CD4-positive, alpha-beta T cell (primary cell): ENCODE measurements at regions not wholly inside any gene's neighbourhood (a gene's known extent, or its start where the extent isn't known, plus 50 kb on each side); places are given as distances from the start of the nearest gene placed in this dataset.
A peak's percentile ranks its signal among the peaks of the same experiment; 100 is the strongest.

Experiments used
- ATAC-seq: fragments of 200-7000 bp; cut with Tn5 transposase; one replicate; pipeline ENCODE4 v1.10.0; 2022; ENCODE audit warnings: mild to moderate bottlenecking; ENCODE audit not compliant: poor library complexity
- CTCF ChIA-PET: fragments of 350-600 bp; sonication (Branson Sonifier 250); formaldehyde crosslinking; loops from one replicate; lab custom pipeline; 2021; ENCODE audit warnings: antibody characterized with exemption, inconsistent platforms; lab: Charles Lee
- POLR2A ChIA-PET: fragments of 350-600 bp; sonication (Branson Sonifier 250); formaldehyde crosslinking; loops from one replicate; lab custom pipeline; 2021; ENCODE audit warnings: antibody characterized with exemption, inconsistent platforms; lab: Charles Lee
- DNase-seq, 14 experiments: peaks; one replicate each; pipeline ENCODE4 v3.0.0-alpha.2; 2013 to 2020; ENCODE audit warnings: mixed read lengths in 2 of 14
- H3K27ac ChIP-seq, 2 donors: one replicate each; pipeline versions ENCODE4 v1.5.1 to v1.7.0; 2013; ENCODE audit warnings: low read length in 2 of 2, low read depth in 1 of 2, mild to moderate bottlenecking in 1 of 2
- H3K27me3 ChIP-seq, 2 experiments: 1 replicate in 1 of 2; 2 replicates in 1 of 2; pipeline versions ENCODE4 v1.6.1 to v1.7.0; 2013; ENCODE audit warnings: low read length in 2 of 2, control low read depth in 1 of 2, mild to moderate bottlenecking in 1 of 2, moderate library complexity in 1 of 2; ENCODE audit not compliant: insufficient read depth in 2 of 2, control insufficient read depth in 1 of 2
- H3K36me3 ChIP-seq: one replicate; pipeline ENCODE4 v1.6.1; 2013; ENCODE audit warnings: low read length, control low read depth; ENCODE audit not compliant: insufficient read depth
- H3K4me1 ChIP-seq: one replicate; pipeline ENCODE4 v1.6.1; 2013; ENCODE audit warnings: low read length, control low read depth; ENCODE audit not compliant: insufficient read depth
- H3K4me3 ChIP-seq: one replicate; pipeline ENCODE4 v1.5.1; 2013; ENCODE audit warnings: mild to moderate bottlenecking, low read length, moderate library complexity
- H3K9me3 ChIP-seq, 2 experiments: 1 replicate in 1 of 2; 2 replicates in 1 of 2; pipeline versions ENCODE4 v1.6.1 to v1.7.0; 2013; ENCODE audit warnings: low read length in 2 of 2, mild to moderate bottlenecking in 2 of 2, control low read depth in 1 of 2, moderate library complexity in 1 of 2; ENCODE audit not compliant: control insufficient read depth in 1 of 2, insufficient read depth in 1 of 2
- H3K27ac Mint-ChIP-seq: one replicate; pipeline ENCODE4 v1.8.0; 2020; ENCODE audit warnings: mixed read lengths
- H3K27me3 Mint-ChIP-seq: one replicate; pipeline ENCODE4 v1.8.0; 2021; ENCODE audit warnings: mixed read lengths
- H3K36me3 Mint-ChIP-seq: one replicate; pipeline ENCODE4 v1.8.0; 2021; ENCODE audit warnings: low read depth, mixed read lengths
- H3K4me1 Mint-ChIP-seq: one replicate; pipeline ENCODE4 v1.8.0; 2021; ENCODE audit warnings: low read depth, mixed read lengths
- H3K4me3 Mint-ChIP-seq: one replicate; pipeline ENCODE4 v1.8.0; 2020; ENCODE audit warnings: mild to moderate bottlenecking, mixed read lengths
- H3K9me3 Mint-ChIP-seq: one replicate; pipeline ENCODE4 v1.8.0; 2020; ENCODE audit warnings: mixed read lengths
- CTCF ChIP-seq: fragments of 200-600 bp; IDR thresholded peaks from one replicate; pipeline ENCODE4 v1.8.0; 2022; ENCODE audit warnings: antibody characterized with exemption, mild to moderate bottlenecking
- intact Hi-C, 2 experiments: fragments of 100-400 bp; cut with DNase I in 1 of 2; cut with micrococcal nuclease in 1 of 2; formaldehyde crosslinking; loops; one replicate each; pipeline versions ENCODE4 v1.15.1 to v1.9.0; 2023 to 2025; cut with DNase I, micrococcal nuclease

DNA sequence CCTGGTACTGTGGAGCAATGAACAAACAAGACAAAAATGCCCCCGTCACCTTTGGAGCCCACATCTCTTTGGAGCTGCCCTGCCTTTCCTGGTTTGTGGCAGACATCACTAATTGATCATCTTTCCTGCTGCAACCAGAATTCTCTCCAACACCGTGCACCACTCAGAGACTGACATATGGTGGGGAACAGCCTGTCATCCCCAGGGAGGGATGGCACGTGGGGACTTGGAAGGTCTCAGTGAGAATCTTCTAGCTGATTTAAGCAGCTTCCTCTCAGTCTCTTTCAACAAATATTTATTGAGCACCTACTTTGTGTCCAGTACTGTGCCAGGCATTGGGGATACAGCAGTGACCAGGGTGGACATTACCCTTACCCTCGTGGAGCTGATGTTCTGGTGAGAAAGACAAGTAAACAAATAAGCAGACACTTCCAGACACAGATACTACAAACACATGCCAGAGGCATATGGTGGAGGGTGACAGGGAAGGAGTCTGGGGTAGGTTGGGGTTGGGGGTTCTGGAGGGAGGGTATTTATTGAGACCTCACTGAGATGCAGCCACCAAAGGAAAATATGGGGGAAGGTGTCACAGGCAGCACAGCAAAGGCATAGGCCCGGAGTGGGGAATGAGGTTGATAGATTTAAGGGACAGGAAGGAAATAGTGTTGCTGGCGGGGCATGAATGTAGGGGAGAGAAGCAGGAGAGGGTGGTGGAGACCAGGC lies 82.3 kb downstream of the CEBPB start:
- DNase-seq (no peak), ATAC-seq (no peak)
- ChIA-PET CTCF (no interaction called here), POLR2A (no interaction called here)
- intact Hi-C loops: no loop called here
- H3K4me3 Mint-ChIP-seq: no peak overlapping the region
- H3K27me3 ChIP-seq: peaks cover 9 to 16% of the 10 kb centered on the region in 2 experiments
- no peak overlapping the region for H3K27ac ChIP-seq
- no peaks in the 10 kb centered on the region for H3K36me3 ChIP-seq
- no peak overlapping the region for H3K27ac Mint-ChIP-seq
- no peaks in the 10 kb centered on the region for H3K36me3 Mint-ChIP-seq
- no peaks in the 10 kb centered on the region for H3K9me3 ChIP-seq
- H3K9me3 Mint-ChIP-seq: no peaks in the 10 kb centered on the region
- peaks cover 22% of the 10 kb centered on the region for H3K27me3 Mint-ChIP-seq
- H3K4me1 ChIP-seq: peaks cover 4% of the 10 kb centered on the region
- H3K4me1 Mint-ChIP-seq: no peaks in the 10 kb centered on the region
- no peak for TF ChIP-seq CTCF
- H3K4me3 ChIP-seq: no peak overlapping the region

GRCh38 chr20:50273601-50274491 lies 83.2 kb downstream of the CEBPB start:
- peaks cover 4% of the 10 kb centered on the region for H3K4me1 ChIP-seq
- H3K9me3 ChIP-seq: no peaks in the 10 kb centered on the region
- Mint-ChIP-seq H3K4me1 (no peaks in the 10 kb centered on the region), H3K4me3 (no peak overlapping the region), H3K27ac (no peak overlapping the region), H3K27me3 (peaks cover 22% of the 10 kb centered on the region), H3K9me3 (no peaks in the 10 kb centered on the region), H3K36me3 (no peaks in the 10 kb centered on the region)
- no peak for TF ChIP-seq CTCF
- ATAC-seq: no peak
- ChIA-PET CTCF (no interaction called here), POLR2A (no interaction called here)
- H3K27ac ChIP-seq: no peak overlapping the region
- no peak overlapping the region for H3K4me3 ChIP-seq
- intact Hi-C loops: no loop called here
- peak in 2 of 14 experiments; percentile 44 to 48 for DNase-seq
- H3K36me3 ChIP-seq: no peaks in the 10 kb centered on the region
- peaks cover 9 to 16% of the 10 kb centered on the region in 2 experiments for H3K27me3 ChIP-seq

- Histone ChIP-seq H3K36me3 (no peaks in the 10 kb centered on the region), H3K27ac (no peak overlapping the region), H3K27me3 (peaks cover 9 to 15% of the 10 kb centered on the region in 2 experiments), H3K4me3 (no peak overlapping the region), H3K4me1 (peaks cover 4% of the 10 kb centered on the region), H3K9me3 (no peaks in the 10 kb centered on the region)
- peak in 3 of 14 experiments; percentile 38 to 80 (median 70) for DNase-seq
- H3K27me3 Mint-ChIP-seq: peaks cover 22% of the 10 kb centered on the region
- no peak for TF ChIP-seq CTCF
- CTCF ChIA-PET: no interaction called here
- POLR2A ChIA-PET: no interaction called here
- no peaks in the 10 kb centered on the region for H3K4me1 Mint-ChIP-seq
- no peak overlapping the region for H3K4me3 Mint-ChIP-seq
- H3K9me3 Mint-ChIP-seq: no peaks in the 10 kb centered on the region
- intact Hi-C loops: no loop called here
- no peak overlapping the region for H3K27ac Mint-ChIP-seq
- no peak for ATAC-seq
- no peaks in the 10 kb centered on the region for H3K36me3 Mint-ChIP-seq
Measured at GRCh38 chr20:50274570-50275430, 84.2 kb downstream of the CEBPB start.
